ENCODE measurements at regions not wholly inside any gene's neighbourhood (a gene's known extent, or its start where the extent isn't known, plus 50 kb on each side); places are given as distances from the start of the nearest gene placed in this dataset.

DNA sequence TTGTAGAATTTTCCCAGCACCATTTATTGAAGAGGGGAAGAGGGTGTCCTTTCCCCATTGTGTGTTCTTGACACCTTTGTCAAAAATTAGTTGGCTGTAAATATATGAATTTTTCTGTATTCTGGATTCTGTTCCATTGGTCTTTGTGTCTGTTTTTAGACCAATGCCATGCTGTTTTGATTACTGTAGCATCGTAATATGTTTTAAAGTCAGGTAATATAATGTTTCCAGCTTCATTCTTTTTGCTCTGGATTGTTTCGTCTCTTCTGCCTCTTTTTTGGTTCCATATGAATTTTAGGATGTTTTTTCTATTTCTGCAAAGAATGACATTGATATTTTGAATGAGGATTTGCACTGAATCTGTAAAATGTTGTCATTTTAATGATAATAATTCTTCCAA lies 331.9 kb upstream of the RGS6 start:
- Histone ChIP-seq H3K36me3 (no peaks in the 10 kb centered on the region), H3K27ac (no peak overlapping the region), H3K27me3 (no peaks in the 10 kb centered on the region), H3K9me3 (peaks cover 0 to 13% of the 10 kb centered on the region in 2 donors), H3K4me3 (no peak overlapping the region), H3K4me1 (no peaks in the 10 kb centered on the region)
- TF ChIP-seq, protein P1, sequence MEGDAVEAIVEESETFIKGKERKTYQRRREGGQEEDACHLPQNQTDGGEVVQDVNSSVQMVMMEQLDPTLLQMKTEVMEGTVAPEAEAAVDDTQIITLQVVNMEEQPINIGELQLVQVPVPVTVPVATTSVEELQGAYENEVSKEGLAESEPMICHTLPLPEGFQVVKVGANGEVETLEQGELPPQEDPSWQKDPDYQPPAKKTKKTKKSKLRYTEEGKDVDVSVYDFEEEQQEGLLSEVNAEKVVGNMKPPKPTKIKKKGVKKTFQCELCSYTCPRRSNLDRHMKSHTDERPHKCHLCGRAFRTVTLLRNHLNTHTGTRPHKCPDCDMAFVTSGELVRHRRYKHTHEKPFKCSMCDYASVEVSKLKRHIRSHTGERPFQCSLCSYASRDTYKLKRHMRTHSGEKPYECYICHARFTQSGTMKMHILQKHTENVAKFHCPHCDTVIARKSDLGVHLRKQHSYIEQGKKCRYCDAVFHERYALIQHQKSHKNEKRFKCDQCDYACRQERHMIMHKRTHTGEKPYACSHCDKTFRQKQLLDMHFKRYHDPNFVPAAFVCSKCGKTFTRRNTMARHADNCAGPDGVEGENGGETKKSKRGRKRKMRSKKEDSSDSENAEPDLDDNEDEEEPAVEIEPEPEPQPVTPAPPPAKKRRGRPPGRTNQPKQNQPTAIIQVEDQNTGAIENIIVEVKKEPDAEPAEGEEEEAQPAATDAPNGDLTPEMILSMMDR (IDR thresholded peaks at IDR 0.05): no peak
- no peak for TF ChIP-seq POLR2A (IDR thresholded peaks at IDR 0.05)
- no peak for DNase-seq
- intact Hi-C loops (cut with DNase I; ENCODE audit: low total_unique reads): no loop called here

DNA sequence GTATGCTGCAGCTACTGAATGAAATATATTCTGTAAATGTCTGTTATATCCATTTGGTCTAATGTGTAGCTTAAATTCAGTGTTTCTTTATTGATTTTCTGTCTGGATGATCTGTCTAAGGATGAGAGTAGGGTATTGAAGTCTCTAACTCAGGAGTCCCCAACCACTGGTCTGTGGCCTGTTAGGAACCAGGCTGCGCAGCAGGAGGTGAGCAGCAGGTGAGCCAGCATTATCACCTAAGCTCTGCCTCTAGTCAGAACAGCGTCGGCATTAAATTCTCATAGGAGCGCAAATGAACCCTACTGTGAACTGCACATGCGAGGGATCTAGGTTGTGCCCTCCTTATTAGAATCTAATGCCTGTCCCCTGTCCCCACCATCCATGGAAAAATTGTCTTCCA lies 329.7 kb upstream of the RGS6 start:
- Histone ChIP-seq H3K27ac (no peak overlapping the region), H3K9me3 (peaks cover 0 to 13% of the 10 kb centered on the region in 2 donors), H3K4me3 (no peak overlapping the region), H3K27me3 (no peaks in the 10 kb centered on the region), H3K4me1 (no peaks in the 10 kb centered on the region), H3K36me3 (no peaks in the 10 kb centered on the region)
- TF ChIP-seq, protein P1 (IDR thresholded peaks at IDR 0.05): no peak
- DNase-seq: no peak
- intact Hi-C loops (cut with DNase I; ENCODE audit: low total_unique reads): no loop called here

DNA sequence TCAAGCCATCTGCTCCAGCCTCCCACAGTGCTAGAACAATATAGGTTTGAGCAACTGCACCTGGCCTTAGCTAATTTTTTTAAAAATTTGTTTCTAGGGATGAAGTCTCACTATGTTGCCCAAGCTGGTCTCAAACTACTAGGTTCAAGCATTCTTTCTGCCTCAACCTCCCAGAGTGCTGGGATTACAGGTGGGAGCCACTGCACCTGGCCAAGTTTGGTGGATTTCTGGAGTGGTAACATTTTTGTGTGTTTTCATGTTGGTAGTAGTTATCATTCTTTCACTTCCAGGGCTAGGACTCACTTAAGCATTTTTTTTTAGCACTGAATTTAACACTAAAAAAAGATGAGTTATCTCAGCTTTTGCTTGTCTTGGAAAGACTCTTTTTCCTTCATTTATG lies 328.0 kb upstream of the RGS6 start:
- no peak for DNase-seq
- Histone ChIP-seq H3K36me3 (no peaks in the 10 kb centered on the region), H3K4me1 (no peaks in the 10 kb centered on the region), H3K27me3 (no peaks in the 10 kb centered on the region), H3K4me3 (no peak overlapping the region), H3K27ac (no peak overlapping the region), H3K9me3 (peaks cover 0 to 13% of the 10 kb centered on the region in 2 donors)
- TF ChIP-seq POLR2A (IDR thresholded peaks at IDR 0.05): no peak
- intact Hi-C loops (cut with DNase I; ENCODE audit: low total_unique reads): no loop called here

DNA sequence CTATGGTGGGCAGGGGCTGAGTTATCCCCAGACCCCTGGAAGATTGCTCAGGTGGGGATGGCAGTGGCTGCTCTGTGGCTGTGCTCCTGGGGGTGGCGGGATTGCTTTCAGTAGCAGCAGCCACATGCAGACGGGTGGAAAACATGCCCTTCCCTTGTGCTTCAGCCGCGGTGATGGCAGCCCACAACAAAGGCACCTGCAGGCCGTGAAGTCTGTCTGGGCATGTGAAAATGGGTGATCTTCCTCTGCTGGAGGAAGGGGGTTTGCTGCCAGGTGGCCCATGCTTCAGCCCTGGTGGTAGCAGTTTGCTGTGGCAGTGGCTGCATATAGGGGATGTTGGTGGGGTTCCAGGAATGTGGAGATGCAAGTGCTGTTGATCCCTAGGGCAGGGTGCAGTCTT lies 326.2 kb upstream of the RGS6 start:
- H3K27ac ChIP-seq: no peak overlapping the region
- TF ChIP-seq, protein P1 (IDR thresholded peaks at IDR 0.05): no peak
- no peak for TF ChIP-seq POLR2A (IDR thresholded peaks at IDR 0.05)

DNA sequence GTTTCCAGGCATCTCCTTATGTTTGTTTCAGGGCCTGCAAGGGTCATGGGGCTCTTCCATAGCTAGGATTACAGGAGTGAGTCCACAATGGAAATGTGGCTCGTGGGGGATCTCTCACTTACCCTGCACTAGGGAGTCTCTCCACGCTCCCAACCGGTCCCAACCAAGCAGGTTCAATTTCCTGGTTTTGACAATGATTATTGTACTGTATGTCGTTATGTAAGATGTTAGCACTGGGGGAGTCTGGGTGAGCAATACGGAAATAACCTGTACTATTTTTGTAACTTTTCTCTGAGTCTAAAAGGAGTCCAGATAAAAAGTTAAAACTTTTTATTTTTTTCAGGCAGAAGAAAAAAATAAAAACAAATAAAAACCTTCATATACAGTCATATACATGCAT lies 325.7 kb upstream of the RGS6 start:
- H3K4me1 ChIP-seq: peaks cover 0 to 5% of the 10 kb centered on the region in 2 donors
- DNase-seq: no peak
- TF ChIP-seq, protein P1 (IDR thresholded peaks at IDR 0.05): no peak
- no peak for TF ChIP-seq POLR2A (IDR thresholded peaks at IDR 0.05)
- H3K36me3 ChIP-seq: no peaks in the 10 kb centered on the region
- intact Hi-C loops (cut with DNase I; ENCODE audit: low total_unique reads): no loop called here
- peaks cover 0 to 7% of the 10 kb centered on the region in 2 donors for H3K9me3 ChIP-seq
- H3K27ac ChIP-seq: no peak overlapping the region
- H3K4me3 ChIP-seq: no peak overlapping the region
- no peaks in the 10 kb centered on the region for H3K27me3 ChIP-seq

More for the DNA sequence above, 326.2 kb upstream of the RGS6 start:
- no peak for DNase-seq
- Histone ChIP-seq H3K27me3 (no peaks in the 10 kb centered on the region), H3K9me3 (peaks cover 0 to 7% of the 10 kb centered on the region in 2 donors), H3K36me3 (no peaks in the 10 kb centered on the region), H3K4me1 (peaks cover 0 to 5% of the 10 kb centered on the region in 2 donors), H3K4me3 (no peak overlapping the region)
- intact Hi-C loops (cut with DNase I; ENCODE audit: low total_unique reads): no loop called here

DNA sequence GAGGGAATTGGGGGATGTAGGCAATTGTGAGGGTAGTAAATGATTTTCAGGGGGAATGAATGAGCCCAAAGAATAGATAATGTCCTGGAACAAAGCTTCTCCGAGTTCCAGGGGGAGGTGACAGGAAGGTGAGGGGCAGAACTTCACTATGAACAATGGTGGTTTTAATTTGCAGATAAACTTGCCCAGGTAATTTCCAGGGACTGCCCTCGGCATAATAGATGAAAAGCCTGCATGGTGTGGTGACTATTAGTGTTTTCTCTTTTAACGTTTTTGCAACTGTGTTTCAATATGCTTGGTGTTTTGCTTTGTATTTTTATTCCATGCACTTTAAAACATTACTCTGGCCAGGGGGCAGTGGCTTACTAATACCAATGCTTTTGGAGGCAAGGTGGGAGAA lies 325.2 kb upstream of the RGS6 start:
- no peaks in the 10 kb centered on the region for H3K27me3 ChIP-seq
- peaks cover 0 to 5% of the 10 kb centered on the region in 2 donors for H3K4me1 ChIP-seq
- no peak for TF ChIP-seq POLR2A (IDR thresholded peaks at IDR 0.05)
- TF ChIP-seq, protein P1 (IDR thresholded peaks at IDR 0.05): no peak
- intact Hi-C loops (cut with DNase I; ENCODE audit: low total_unique reads): no loop called here
- no peak overlapping the region for H3K4me3 ChIP-seq
- DNase-seq: no peak
- H3K27ac ChIP-seq: no peak overlapping the region
- peaks cover 0 to 7% of the 10 kb centered on the region in 2 donors for H3K9me3 ChIP-seq
- no peaks in the 10 kb centered on the region for H3K36me3 ChIP-seq

All from uterus (tissue), 3 donors.